Stomach (tissue), 8 donors: ENCODE measurements at regions not wholly inside any gene's neighbourhood (a gene's known extent, or its start where the extent isn't known, plus 50 kb on each side); places are given as distances from the start of the nearest gene placed in this dataset.
"Not testable (repeated sequence)": the region's sequence is repeated elsewhere in the genome, so short reads cannot be mapped to it uniquely, and the experiment has no call there.

ENCODE experiments used
- DNase-seq, 2 donors: peaks; one replicate each; pipeline versions ENCODE4 v3.0.0 to v3.0.0-alpha.2; 2013 to 2019
- H3K27ac ChIP-seq, 5 donors: fragments of 200-600 bp in 4 of 5; sonication (generic) in 4 of 5; one replicate each; pipeline ENCODE4 v1.5.1; 2013 to 2019; ENCODE audit warnings: mild to moderate bottlenecking in 1 of 5, moderate library complexity in 1 of 5
- H3K27me3 ChIP-seq, 3 donors: fragments of 200-600 bp; sonication (generic); one replicate each; pipeline ENCODE4 v1.5.1; 2017 to 2019; ENCODE audit warnings: mixed run types in 1 of 3
- H3K36me3 ChIP-seq, 4 donors: fragments of 200-600 bp; sonication (generic); 1 replicate in 3 of 4; 2 replicates in 1 of 4; pipeline ENCODE4 v1.5.1; 2016 to 2019
- H3K4me1 ChIP-seq, 4 donors: fragments of 200-600 bp; sonication (generic); one replicate each; pipeline ENCODE4 v1.5.1; 2016 to 2019
- H3K4me3 ChIP-seq, 4 donors: fragments of 200-600 bp; sonication (generic) in 3 of 4; one replicate each; pipeline ENCODE4 v1.5.1; 2016 to 2019; ENCODE audit warnings: mild to moderate bottlenecking in 1 of 4
- H3K9me3 ChIP-seq, 4 donors: fragments of 200-600 bp; sonication (generic); one replicate each; pipeline ENCODE4 v1.5.1; 2016 to 2019
- EP300 ChIP-seq: sonication (generic); formaldehyde crosslinking; IDR thresholded peaks from one replicate; pipeline ENCODE4 v1.6.1; 2017; ENCODE audit warnings: antibody characterized with exemption
- POLR2A ChIP-seq, 4 donors: fragments of 450-650 bp; IDR thresholded peaks; one replicate each; pipeline ENCODE4 v1.6.1; 2016; ENCODE audit warnings: antibody characterized with exemption in 4 of 4, control low read depth in 2 of 4, mild to moderate bottlenecking in 1 of 4, moderate library complexity in 1 of 4
- POLR2AphosphoS5 ChIP-seq, 3 donors: sonication (generic); formaldehyde crosslinking; IDR thresholded peaks; one replicate each; pipeline ENCODE4 v1.6.1; 2016; ENCODE audit warnings: antibody characterized with exemption in 3 of 3
- WGBS, 5 donors: extraction: QIAGEN DNeasy Blood & Tissue Kit in 3 of 5; methylation state at CpG; one replicate each; pipeline versions ENCODE4 v1.1.5 to v1.1.7; 2013 to 2018; 5-methylcytosine and 5-hydroxymethylcytosine counted together
- intact Hi-C: fragments of 100-400 bp; cut with DNase I; formaldehyde crosslinking; loops from one replicate; pipeline ENCODE4 v1.15.1; 2023; ENCODE audit warnings: low total_unique reads
- TF ChIP-seq, protein P1 (sequence below), 7 experiments: fragments of 450-650 bp in 4 of 7; fragments of 200-600 bp in 3 of 7; sonication (generic) in 3 of 7; IDR thresholded peaks; one replicate each; pipeline ENCODE4 v1.5.1; 2016 to 2019; ENCODE audit warnings: antibody characterized with exemption in 7 of 7, control low read depth in 2 of 7, mild to moderate bottlenecking in 1 of 7
- donor health status: healthy with polysubstance abuse.
- donor health status: Bipolar disorder and iron deficiency.
- donor health status: healthy.

GRCh38 chr1:215423288-215423687 is 143.8 kb upstream of the KCTD3 start:
- 44 to 73% (median 67%) methylated on average over 2 of the region's 2 CpGs for WGBS, 5 donors
- no peak overlapping the region for H3K4me3 ChIP-seq
- DNase-seq: no peak
- H3K36me3 ChIP-seq: no peaks in the 10 kb centered on the region
- no peak overlapping the region for H3K27ac ChIP-seq
- H3K27me3 ChIP-seq: no peaks in the 10 kb centered on the region
- TF ChIP-seq EP300 (no peak), POLR2A (IDR thresholded peaks at IDR 0.05) (no peak), POLR2AphosphoS5 (IDR thresholded peaks at IDR 0.05) (no peak)
- TF ChIP-seq, protein P1, sequence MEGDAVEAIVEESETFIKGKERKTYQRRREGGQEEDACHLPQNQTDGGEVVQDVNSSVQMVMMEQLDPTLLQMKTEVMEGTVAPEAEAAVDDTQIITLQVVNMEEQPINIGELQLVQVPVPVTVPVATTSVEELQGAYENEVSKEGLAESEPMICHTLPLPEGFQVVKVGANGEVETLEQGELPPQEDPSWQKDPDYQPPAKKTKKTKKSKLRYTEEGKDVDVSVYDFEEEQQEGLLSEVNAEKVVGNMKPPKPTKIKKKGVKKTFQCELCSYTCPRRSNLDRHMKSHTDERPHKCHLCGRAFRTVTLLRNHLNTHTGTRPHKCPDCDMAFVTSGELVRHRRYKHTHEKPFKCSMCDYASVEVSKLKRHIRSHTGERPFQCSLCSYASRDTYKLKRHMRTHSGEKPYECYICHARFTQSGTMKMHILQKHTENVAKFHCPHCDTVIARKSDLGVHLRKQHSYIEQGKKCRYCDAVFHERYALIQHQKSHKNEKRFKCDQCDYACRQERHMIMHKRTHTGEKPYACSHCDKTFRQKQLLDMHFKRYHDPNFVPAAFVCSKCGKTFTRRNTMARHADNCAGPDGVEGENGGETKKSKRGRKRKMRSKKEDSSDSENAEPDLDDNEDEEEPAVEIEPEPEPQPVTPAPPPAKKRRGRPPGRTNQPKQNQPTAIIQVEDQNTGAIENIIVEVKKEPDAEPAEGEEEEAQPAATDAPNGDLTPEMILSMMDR (IDR thresholded peaks at IDR 0.05): no peak
- H3K4me1 ChIP-seq: no peaks in the 10 kb centered on the region
- intact Hi-C loops: loop anchor here (10.0 kb wide), 1 partner anchor 1118 kb away; no protein-coding TSS in a partner anchor
- H3K9me3 ChIP-seq: peaks cover 0 to 7% (median 0%) of the 10 kb centered on the region in 4 donors

DNA sequence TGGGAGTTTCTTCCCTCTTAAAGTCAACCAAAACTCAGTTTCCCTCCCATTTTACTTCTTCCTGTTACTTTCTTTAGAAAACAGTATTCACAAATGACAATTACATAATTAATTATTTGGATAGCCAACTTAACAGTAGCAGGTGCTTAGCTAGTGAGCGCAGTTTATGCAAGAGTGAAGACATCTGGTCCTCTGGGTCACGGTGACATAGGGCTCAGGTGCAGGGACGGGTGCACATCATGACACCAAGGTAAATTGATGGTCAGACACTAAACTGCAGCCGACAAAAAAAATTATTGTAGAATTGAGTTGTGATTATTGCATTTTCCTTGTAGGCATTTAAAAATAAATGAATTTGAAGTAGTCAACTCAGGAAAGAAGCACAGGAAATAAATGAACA is 142.0 kb upstream of the KCTD3 start:
- Histone ChIP-seq H3K4me3 (no peak overlapping the region), H3K4me1 (no peaks in the 10 kb centered on the region), H3K27me3 (no peaks in the 10 kb centered on the region), H3K27ac (no peak overlapping the region), H3K36me3 (no peaks in the 10 kb centered on the region), H3K9me3 (peaks cover 0 to 7% (median 0%) of the 10 kb centered on the region in 4 donors)
- WGBS, 5 donors: 62 to 80% (median 78%) methylated on average over 4 of the region's 4 CpGs
- TF ChIP-seq EP300 (no peak), POLR2A (IDR thresholded peaks at IDR 0.05) (no peak), POLR2AphosphoS5 (IDR thresholded peaks at IDR 0.05) (no peak)
- TF ChIP-seq, protein P1 (IDR thresholded peaks at IDR 0.05): no peak
- intact Hi-C loops: loop anchor here (10.0 kb wide), 1 partner anchor 1120 kb away; no protein-coding TSS in a partner anchor
- DNase-seq: no peak

GRCh38 chr1:215426101-215426500 is 141.0 kb upstream of the KCTD3 start:
- no peaks in the 10 kb centered on the region for H3K27me3 ChIP-seq
- no peak for DNase-seq
- H3K27ac ChIP-seq: no peak overlapping the region
- no peak for TF ChIP-seq POLR2AphosphoS5 (IDR thresholded peaks at IDR 0.05)
- TF ChIP-seq POLR2A (IDR thresholded peaks at IDR 0.05): no peak
- TF ChIP-seq, protein P1 (IDR thresholded peaks at IDR 0.05): no peak
- TF ChIP-seq EP300: no peak
- H3K9me3 ChIP-seq: peaks cover 0 to 7% (median 0%) of the 10 kb centered on the region in 4 donors
- no peaks in the 10 kb centered on the region for H3K36me3 ChIP-seq
- no peaks in the 10 kb centered on the region for H3K4me1 ChIP-seq
- H3K4me3 ChIP-seq: no peak overlapping the region
- intact Hi-C loops: loop anchor here (10.0 kb wide), 1 partner anchor 1121 kb away; no protein-coding TSS in a partner anchor

GRCh38 chr1:215432483-215433227 is 134.4 kb upstream of the KCTD3 start:
- WGBS, 5 donors: 74 to 84% (median 80%) methylated on average over 6 of the region's 6 CpGs
- intact Hi-C loops: not testable (repeated sequence)

GRCh38 chr1:215433237-215433636 is 133.9 kb upstream of the KCTD3 start:
- no peaks in the 10 kb centered on the region for H3K9me3 ChIP-seq
- no peaks in the 10 kb centered on the region for H3K36me3 ChIP-seq
- no peak for DNase-seq
- WGBS, 5 donors: 85 to 91% (median 88%) methylated on average over 8 of the region's 8 CpGs
- H3K27me3 ChIP-seq: no peaks in the 10 kb centered on the region
- intact Hi-C loops: no loop called here
- no peak overlapping the region for H3K4me3 ChIP-seq
- H3K4me1 ChIP-seq: no peaks in the 10 kb centered on the region
- H3K27ac ChIP-seq: no peak overlapping the region
- TF ChIP-seq EP300: no peak
- TF ChIP-seq, protein P1 (IDR thresholded peaks at IDR 0.05): no peak
- TF ChIP-seq POLR2AphosphoS5 (IDR thresholded peaks at IDR 0.05): no peak
- no peak for TF ChIP-seq POLR2A (IDR thresholded peaks at IDR 0.05)

More at GRCh38 chr1:215432483-215433227, 134.4 kb upstream of the KCTD3 start:
- DNase-seq, H3K27ac ChIP-seq, H3K4me3 ChIP-seq, H3K4me1 ChIP-seq, H3K9me3 ChIP-seq, H3K36me3 ChIP-seq, H3K27me3 ChIP-seq: not testable (repeated sequence)
